HG03378 (cell line): ENCODE measurements at regions not wholly inside any gene's neighbourhood (a gene's known extent, or its start where the extent isn't known, plus 50 kb on each side); places are given as distances from the start of the nearest gene placed in this dataset.

ENCODE experiments used
- ATAC-seq: cut with Tn5 transposase; IDR thresholded peaks from one replicate; pipeline ENCODE4 v1.9.1; 2021; ENCODE audit warnings: mild to moderate bottlenecking, moderate library complexity; ENCODE audit not compliant: unreplicated experiment

GRCh38 chr6:19128701-19129100, 708.5 kb upstream of the ID4 start:
- ATAC-seq = no peak

DNA sequence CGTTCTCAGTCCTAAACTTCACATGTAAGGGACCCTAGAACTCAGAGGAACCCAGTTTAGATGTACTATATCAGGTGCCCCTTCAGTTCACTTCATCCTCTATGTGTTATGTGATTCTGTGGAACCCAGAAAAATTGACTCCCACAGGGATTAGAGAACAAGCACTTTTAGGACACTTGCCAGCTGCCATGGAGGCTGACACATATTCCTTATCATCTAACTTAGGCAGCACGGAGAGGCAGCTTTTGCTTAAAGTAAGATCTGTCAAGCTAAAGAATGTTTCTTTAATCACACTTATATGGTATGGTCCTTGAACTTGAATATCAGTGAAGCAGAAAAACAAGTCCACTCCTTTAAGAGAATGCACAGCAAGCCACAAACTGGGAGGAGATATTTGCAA, 701.5 kb upstream of the ID4 start:
- ATAC-seq = no peak

- no peak for ATAC-seq
These were observed 699.7 kb upstream of the ID4 start for GRCh38 chr6:19137505-19137904.

DNA sequence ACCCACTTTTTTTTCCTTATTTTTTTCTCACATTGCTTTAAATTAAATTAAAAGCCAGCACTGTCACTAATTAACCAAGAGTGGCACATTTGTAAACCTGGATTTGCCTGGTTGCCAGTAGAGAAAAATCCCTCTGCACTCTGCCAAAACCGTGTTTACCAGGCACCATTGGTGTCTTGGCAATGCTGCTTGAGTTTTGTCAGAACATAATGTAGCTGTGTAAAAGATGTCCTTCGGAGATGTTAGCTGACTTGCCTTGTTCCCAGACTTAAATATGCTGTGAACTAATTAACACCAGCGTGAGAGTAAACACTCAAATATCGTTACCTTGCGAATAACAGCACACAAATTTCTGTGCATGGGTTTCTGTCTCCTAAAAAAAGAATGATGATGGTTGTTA, 694.9 kb upstream of the ID4 start:
- no peak for ATAC-seq

- no peak for ATAC-seq
These were observed 686.9 kb upstream of the ID4 start for GRCh38 chr6:19150307-19150706.

DNA sequence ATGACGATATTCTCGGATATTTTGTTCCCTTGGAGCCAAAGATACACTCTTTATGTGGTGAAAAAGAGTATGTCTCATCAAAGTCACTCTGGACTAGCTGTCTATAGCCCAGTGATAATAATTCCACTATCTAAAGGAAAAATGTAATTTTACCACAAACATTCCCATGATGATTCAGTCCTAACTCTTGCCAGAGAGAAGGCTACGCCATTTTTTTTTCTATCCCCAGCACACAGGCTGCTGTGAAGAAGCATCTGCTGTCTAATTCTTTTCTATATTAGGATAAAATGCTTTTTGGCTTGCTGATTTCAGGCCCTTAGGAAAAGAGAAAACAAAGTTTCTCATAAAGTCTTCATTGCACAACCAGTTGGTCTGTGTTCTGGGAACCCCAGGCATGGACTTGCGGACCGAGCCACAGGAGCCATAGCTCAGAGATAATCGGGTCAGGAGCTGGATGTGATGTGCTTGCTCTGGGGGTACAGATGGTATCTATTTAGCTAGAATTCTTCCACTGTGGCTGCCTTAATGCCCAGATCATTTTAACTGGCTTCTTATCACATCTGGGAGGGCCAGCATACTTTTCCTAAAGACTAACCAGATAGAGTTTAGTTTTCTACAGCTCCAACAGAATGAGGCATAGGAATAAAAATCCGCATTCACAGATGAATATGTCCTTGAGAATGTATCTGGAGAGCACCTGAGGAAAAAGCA, 683.7 kb upstream of the ID4 start:
- ATAC-seq = no peak

DNA sequence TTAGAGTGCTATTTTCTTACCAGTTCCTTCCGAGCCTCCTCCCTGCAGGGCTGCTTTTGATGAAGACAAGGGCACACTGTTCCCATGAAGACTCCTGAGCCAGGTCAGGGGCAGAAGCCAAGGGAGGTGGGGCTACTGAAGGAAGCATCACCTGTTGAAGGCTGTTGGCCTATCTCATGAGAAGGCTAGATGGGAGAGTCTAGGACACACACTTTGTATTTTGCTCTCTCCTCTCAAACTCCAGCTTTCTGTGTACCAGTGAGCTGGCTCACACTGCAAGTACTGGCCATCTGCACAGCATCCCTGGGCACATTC, 683.2 kb upstream of the ID4 start:
- ATAC-seq = no peak

- no peak for ATAC-seq
These were observed 680.7 kb upstream of the ID4 start for GRCh38 chr6:19156443-19156842.

GRCh38 chr6:19157486-19157885, 679.7 kb upstream of the ID4 start:
- ATAC-seq = no peak

DNA sequence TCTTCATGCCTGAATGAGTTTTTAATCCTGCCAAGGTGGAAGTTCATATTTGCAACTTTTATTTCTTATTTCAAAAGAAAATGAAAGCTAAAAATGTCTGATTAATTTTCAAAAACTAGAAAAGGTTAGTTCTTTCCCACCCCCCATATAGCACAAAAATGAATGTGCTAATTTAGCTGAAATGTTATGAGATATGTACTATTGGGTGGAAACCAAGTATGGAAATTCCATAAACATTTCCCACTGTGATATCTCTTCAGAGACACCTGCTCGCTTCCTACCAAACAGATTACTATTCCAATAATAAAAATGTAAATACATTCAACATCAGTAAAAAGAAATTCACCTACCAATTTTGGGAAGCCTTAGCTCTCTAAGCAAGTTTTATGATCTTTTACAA, 678.6 kb upstream of the ID4 start:
- ATAC-seq = no peak

DNA sequence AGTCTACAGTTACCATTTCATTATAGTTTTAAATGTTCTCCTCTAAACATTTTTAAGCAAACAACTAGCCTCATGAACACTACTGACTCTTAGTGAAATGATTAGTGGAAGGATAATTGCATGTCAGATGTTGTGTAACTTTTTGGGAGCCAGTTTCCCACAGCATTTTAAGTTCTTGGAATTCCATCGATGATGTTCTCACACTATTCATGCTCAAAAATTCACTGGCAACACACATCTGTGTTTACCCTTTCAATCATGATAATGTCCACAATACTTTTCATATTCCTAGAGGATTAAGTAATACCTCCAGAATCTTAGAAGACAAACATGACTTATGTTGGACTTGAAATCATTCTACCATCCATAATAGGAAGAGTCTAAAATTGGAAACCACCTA, 678.1 kb upstream of the ID4 start:
- ATAC-seq = no peak

DNA sequence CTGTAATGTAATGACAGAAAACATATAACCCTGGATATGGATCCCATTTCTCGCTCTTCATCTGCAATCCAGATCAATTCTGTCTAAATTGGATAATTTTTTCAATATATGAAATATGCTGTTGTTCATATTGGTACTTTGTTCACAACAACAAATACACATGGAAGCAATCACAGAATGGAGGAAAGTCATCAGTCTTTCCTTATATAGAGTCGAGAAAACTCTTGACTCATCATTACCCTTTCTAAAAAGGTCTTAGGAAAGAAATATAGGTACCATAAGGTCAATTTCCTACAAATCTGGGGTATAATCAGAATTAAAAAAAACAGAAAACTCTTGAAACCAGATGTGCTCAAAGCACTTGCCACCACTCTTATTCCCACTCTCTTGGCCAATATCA, 677.6 kb upstream of the ID4 start:
- no peak for ATAC-seq

DNA sequence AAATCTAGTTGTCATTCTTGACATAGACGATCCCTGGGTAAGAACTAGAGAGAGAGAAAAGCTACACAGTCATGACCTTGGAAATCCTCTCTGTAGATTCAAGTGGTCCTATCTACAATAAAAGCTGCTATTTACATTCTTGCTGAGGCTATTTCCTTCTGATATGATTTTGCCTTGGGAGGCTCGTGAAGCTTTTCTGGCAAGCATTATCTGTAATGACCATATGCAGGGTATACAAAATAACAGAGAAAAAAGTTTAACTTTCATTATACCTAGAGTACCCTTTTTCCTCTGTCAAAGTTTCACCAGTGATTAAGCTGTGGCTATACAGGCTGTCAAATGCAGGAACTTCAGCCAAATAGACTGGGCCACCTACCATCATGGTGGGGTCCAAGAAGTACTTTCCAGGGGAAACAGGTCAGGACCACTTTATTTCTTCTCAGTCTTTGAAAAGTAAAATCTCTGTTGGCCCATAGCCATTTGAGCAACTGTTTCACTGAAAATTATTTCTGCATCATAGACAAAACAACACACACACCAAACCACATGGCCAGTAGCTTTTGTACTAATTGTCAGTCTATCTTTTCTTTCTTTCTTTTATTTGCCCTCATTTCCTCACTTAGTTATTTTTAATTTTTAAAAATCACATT, 677.0 kb upstream of the ID4 start:
- no peak for ATAC-seq

DNA sequence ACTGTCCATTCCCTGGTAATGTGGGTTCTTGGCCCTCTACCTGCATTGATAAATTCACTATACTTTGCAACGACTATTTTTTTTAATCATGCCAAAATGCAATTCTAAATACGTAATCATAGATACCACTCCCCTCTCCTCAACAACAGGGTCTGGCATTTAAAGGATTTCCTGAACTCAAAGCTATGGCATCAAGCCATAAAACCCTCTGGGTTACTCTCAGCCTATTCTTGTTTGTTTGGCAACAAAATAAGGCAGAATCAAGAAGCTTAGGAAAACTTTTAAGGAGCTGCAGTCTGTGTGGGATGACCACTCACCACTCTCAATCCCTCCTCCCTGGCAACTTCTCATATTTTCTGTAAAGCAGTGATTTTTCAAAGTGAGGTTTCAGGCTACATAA, 669.9 kb upstream of the ID4 start:
- ATAC-seq = no peak

- ATAC-seq = no peak
These were observed 667.8 kb upstream of the ID4 start for GRCh38 chr6:19169366-19169765.

GRCh38 chr6:19175023-19175422, 662.1 kb upstream of the ID4 start:
- no peak for ATAC-seq

GRCh38 chr6:19180348-19181072, 656.7 kb upstream of the ID4 start:
- ATAC-seq = no peak

- ATAC-seq = no peak
These were observed 656.0 kb upstream of the ID4 start for GRCh38 chr6:19181211-19181610.

DNA sequence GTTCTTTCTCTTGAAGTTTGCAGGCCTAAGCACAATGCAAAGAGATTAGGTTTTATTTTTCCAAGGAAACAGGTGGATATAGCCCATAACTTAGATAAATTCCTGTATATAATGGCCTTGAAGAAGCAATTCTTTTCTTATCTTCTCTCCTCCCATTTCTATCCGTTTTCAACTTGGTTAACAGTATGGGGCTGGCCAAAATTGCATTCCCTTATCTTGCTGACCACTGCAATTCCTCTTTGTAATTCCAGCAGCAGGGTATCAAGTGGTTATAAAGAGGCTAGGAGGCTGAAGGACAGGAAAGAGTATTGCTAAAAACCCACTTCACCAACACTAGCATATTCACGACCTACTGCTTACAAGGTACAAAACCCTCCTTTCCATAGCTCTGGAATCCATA, 643.5 kb upstream of the ID4 start:
- no peak for ATAC-seq

DNA sequence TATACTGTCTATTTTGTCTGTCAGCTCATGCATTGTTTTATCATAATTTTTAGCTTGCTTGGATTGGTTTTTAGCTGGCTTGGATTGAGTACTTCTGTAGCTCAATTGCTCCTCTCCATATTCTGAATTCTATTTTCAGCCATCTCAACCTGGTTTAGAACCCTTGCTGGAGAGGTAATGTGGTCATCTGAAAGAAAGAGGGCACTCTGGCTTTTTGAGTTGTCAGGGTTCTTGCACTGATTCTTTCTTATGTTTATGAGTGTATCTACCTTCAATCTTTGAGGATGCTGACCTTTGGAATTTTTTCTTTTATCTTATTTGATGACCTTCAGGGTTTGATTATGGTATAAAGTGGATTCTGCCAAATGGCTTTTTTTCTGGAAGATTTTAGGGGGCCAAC, 632.7 kb upstream of the ID4 start:
- no peak for ATAC-seq

DNA sequence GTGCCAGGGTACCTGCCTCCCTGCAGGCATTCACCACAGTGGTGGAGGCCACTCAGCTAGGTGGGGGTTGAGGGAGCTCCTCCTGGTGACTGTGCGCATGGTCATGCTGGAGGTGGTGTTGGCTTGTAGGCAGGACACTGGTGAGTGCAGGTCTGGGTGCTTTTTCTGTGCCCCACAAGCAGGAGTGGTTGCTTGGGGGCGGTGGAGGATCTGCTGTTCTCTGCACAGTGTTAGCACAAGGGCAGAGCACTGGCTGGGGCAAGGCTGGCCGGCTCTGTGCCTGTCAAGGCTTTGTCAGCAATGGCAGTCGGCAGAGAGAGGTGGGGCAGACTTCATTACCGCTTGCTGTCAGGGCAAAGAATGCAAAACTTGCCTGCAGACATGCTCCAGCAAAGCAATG, 632.1 kb upstream of the ID4 start:
- no peak for ATAC-seq

GRCh38 chr6:19209202-19209601, 628.0 kb upstream of the ID4 start:
- ATAC-seq = no peak
